ENCODE measurements at regions not wholly inside any gene's neighbourhood (a gene's known extent, or its start where the extent isn't known, plus 50 kb on each side); places are given as distances from the start of the nearest gene placed in this dataset.

GRCh38 chr5:97636766-97637165 is 453.7 kb upstream of the RIOK2 start:
- Histone ChIP-seq H3K79me1 (ENCODE audit: low read depth in 1 of 2, low read length in 2 of 2) (no peaks in the 10 kb centered on the region), H2BK5ac (ENCODE audit: low read depth, low read length, poor library complexity, severe bottlenecking) (no peak overlapping the region), H3K14ac (replicated peaks; ENCODE audit: low read depth, low read length) (no peak overlapping the region), H2AK9ac (replicated peaks; ENCODE audit: low read depth, low read length, poor library complexity) (no peak overlapping the region), H2BK20ac (ENCODE audit: low read depth, low read length) (no peak overlapping the region), H4K8ac (ENCODE audit: low read depth in 2 of 2, low read length in 2 of 2) (no peak overlapping the region), H2AFZ (replicated peaks; ENCODE audit: low read length, poor library complexity) (no peak overlapping the region), H2BK15ac (ENCODE audit: low read depth, low read length) (no peak overlapping the region), H3K18ac (ENCODE audit: low read depth, low read length) (no peak overlapping the region), H3K4me2 (ENCODE audit: low read depth, low read length) (no peak overlapping the region), H3K36me3 (ENCODE audit: control insufficient read depth, insufficient read depth, low read length) (no peaks in the 10 kb centered on the region), H4K5ac (ENCODE audit: low read depth, low read length) (no peak overlapping the region), H3K9me1 (ENCODE audit: insufficient read depth, low read length) (no peaks in the 10 kb centered on the region), H3K9me3 (ENCODE audit: control insufficient read depth, insufficient read depth, low read length) (no peaks in the 10 kb centered on the region), H3K56ac (ENCODE audit: extremely low read depth, insufficient read depth, low read length) (no peak overlapping the region), H3K27me3 (ENCODE audit: control insufficient read depth, insufficient read depth, low read length) (no peaks in the 10 kb centered on the region), H3K23ac (ENCODE audit: low read depth, low read length) (no peak overlapping the region), H4K91ac (ENCODE audit: insufficient read depth, low read depth, low read length) (no peak overlapping the region), H4K20me1 (ENCODE audit: insufficient read depth, low read length) (no peaks in the 10 kb centered on the region), H3K4me3 (ENCODE audit: insufficient read depth, low read depth, low read length) (no peak overlapping the region), H3K4ac (ENCODE audit: low read depth, low read length) (no peak overlapping the region), H3K4me1 (ENCODE audit: control insufficient read depth, insufficient read depth, low read length) (no peaks in the 10 kb centered on the region), H2AK5ac (ENCODE audit: low read depth, low read length) (no peak overlapping the region), H2BK120ac (ENCODE audit: low read depth, low read length) (no peak overlapping the region), H3K27ac (ENCODE audit: insufficient read depth, low read length) (no peak overlapping the region), H3K9ac (ENCODE audit: low read depth, low read length) (no peak overlapping the region)
- dilution Hi-C loops (cut with HindIII; ENCODE audit: low sequenced_read_pairs, unreplicated experiment) (no loop called here), in situ Hi-C loops (cut with MboI; ENCODE audit: low sequenced_read_pairs) (no loop called here), intact Hi-C loops (cut with micrococcal nuclease) (no loop called here)
- peak; percentile 53 for DNase-seq
- peak; percentile 72 for ATAC-seq (ENCODE audit: low read depth)
- no TSS peak for BruUV-seq (replicated peaks)
- ChIA-PET CTCF (no interaction called here), POLR2A (ENCODE audit: unreplicated experiment) (no interaction called here)
- no peak for TF ChIP-seq POLR2A (IDR thresholded peaks at IDR 0.05; ENCODE audit: low read depth, low read length)
- TF ChIP-seq BHLHE40 (IDR thresholded peaks at IDR 0.05; ENCODE audit: low read depth, low read length) = no peak
- no peak for TF ChIP-seq CHD1 (IDR thresholded peaks at IDR 0.05; ENCODE audit: low read depth, low read length)
- no peak for TF ChIP-seq USF2 (IDR thresholded peaks at IDR 0.05; ENCODE audit: low read depth, low read length)
- TF ChIP-seq SMC3 (IDR thresholded peaks at IDR 0.05; ENCODE audit: low read depth, low read length) = no peak
- TF ChIP-seq MAZ (IDR thresholded peaks at IDR 0.05; ENCODE audit: borderline replicate concordance, low read depth, low read length) = no peak
- TF ChIP-seq CTCF (conservative IDR thresholded peaks at IDR 0.05; ENCODE audit: low read depth, low read length) = no peak
- TF ChIP-seq FOS (IDR thresholded peaks at IDR 0.05; ENCODE audit: low read depth, low read length) = no peak
- TF ChIP-seq CEBPB (IDR thresholded peaks at IDR 0.05; ENCODE audit: low read depth, low read length) = no peak
- no peak for TF ChIP-seq RCOR1 (IDR thresholded peaks at IDR 0.05; ENCODE audit: insufficient replicate concordance, low read length)
- no peak for TF ChIP-seq RFX5 (IDR thresholded peaks at IDR 0.05; ENCODE audit: low read depth, low read length)
- TF ChIP-seq NFE2L2 (IDR thresholded peaks at IDR 0.05; ENCODE audit: low read depth, low read length) = no peak
- TF ChIP-seq MAFK (IDR thresholded peaks at IDR 0.05; ENCODE audit: low read depth, low read length) = no peak
- no peak for TF ChIP-seq MXI1 (IDR thresholded peaks at IDR 0.05; ENCODE audit: borderline replicate concordance, low read depth, low read length)
- no peak for TF ChIP-seq ELK1 (IDR thresholded peaks at IDR 0.05; ENCODE audit: borderline replicate concordance, low read depth, low read length)
- TF ChIP-seq RAD21 (IDR thresholded peaks at IDR 0.05; ENCODE audit: low read length) = no peak
- WGBS, 2 experiments (ENCODE audit: extremely low coverage in 2 of 2, insufficient read length in 1 of 2) = 86% methylated on average over 1 of the region's 4 CpGs; no CpG with 5 or more reads in 1 of the 2 experiments
